GM21825 (cell line): ENCODE measurements at regions not wholly inside any gene's neighbourhood (a gene's known extent, or its start where the extent isn't known, plus 50 kb on each side); places are given as distances from the start of the nearest gene placed in this dataset.

Experiments used
- ATAC-seq: cut with Tn5 transposase; IDR thresholded peaks from one replicate; pipeline ENCODE4 v1.9.1; 2021; ENCODE audit warnings: mild to moderate bottlenecking, moderate library complexity; ENCODE audit not compliant: unreplicated experiment

DNA sequence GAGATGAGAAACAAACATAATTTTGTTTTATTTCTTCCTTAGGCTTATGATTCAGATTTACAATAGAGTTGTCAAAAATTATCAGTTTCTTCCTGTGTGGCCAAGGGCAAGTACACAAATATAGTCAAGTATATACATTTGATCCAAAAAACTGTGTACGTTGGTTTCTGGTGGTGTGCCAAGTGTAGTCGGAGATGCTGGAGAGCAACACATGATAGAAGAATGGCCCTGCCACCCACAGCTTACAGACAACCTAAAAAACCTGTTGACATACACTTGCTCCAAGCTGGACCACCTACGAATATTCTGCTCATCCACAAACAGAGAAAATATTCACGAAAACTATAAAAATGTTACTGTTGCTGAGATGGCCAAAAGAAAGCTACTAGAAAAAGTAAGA lies 890.8 kb upstream of the PHF14 start:
- no peak for ATAC-seq

DNA sequence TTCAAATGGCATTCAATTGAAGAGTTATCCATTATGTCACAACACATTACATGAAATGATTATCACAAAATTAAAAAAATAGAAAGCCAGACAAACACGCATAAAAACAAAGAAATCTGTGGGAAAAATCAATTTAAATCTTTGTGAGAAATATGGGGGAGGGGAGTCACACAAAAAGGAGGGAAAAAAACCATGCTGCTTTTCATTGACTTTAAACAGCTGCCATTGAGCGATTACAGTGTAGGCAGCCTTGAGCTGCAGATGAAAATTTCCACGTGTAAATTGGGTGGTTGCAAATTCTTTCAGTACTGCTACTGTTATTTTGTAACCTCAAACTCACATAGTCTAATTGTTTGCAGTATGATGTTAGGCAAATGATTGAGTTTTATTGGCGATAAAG lies 889.9 kb upstream of the PHF14 start:
- ATAC-seq, result no peak

DNA sequence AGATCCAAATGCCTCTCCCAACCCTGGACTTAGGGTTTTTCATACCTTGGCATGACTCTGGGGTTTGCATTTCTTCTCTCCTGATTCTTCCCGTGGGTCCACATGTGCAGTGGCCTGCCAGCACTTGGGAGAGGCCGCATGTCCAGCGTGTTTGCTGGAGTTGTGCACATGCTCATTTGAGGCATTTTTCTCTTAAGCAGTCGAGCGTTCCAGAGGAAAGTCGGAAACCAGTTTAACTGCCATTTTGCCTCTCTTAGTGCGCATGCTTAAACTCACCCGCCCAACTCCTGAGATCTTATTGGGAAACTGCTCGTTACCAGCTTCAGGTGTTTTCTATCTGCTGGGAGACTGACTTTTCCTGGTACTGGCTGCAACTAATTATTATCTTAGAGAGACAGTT lies 888.4 kb upstream of the PHF14 start:
- ATAC-seq, result no peak

- no peak for ATAC-seq
Observed at GRCh38 chr7:10100572-10100971, 873.1 kb upstream of the PHF14 start.

DNA sequence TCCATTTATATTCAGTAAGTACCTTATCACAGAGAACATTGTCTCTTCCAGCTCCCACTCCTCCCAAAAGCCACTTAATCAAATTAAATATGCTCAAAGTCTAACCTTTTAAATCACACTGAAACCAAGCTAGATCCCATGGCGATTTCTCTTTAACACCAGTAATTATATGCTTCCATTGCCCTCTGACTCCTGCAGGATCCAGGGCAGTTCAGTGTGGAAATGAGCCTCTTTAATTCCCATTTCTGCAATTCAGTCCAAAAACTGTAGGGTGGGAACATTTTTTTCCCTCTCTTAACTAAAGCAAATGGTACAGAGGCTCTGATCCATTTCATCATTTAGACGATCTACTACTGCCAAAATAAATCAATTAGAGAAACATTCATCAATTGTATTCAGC lies 872.3 kb upstream of the PHF14 start:
- no peak for ATAC-seq

DNA sequence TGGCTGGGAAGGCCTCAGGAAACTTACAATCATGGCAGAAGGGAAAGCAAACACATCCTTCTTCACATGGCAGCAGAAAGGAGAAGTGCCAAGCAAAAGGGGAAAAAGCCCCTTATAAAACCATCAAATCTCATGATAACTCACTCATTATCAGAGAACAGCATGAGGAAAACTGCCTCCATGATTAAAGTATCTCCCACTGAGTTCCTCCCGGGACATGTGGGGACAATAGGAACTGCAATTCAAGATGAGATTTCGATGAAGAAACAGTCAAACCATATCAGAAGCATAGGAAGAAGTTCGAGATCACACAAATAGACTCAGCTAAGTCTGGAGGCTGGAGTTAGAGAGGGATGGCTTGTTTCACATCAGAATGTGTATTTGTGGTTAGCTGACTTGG lies 869.4 kb upstream of the PHF14 start:
- no peak for ATAC-seq

DNA sequence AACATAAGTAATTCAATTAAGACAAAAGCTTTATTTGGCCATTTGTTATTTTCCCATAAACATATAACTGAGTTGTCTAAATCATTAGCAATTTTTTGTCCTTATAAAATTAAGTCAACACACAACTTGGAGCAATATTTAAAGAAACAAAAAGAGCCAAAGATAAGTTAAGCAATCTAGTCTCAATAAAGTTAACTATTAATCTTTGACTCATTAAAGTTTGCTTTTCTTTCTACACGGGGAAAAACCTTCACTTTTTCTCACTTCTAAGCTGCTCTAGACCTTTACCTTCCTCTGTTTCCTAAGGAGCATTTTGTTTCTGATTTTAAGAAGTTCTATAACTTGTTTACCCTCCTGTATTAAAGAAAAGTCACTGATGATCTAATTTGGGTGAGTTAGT lies 867.1 kb upstream of the PHF14 start:
- no peak for ATAC-seq

GRCh38 chr7:10116511-10116910 lies 857.2 kb upstream of the PHF14 start:
- no peak for ATAC-seq

DNA sequence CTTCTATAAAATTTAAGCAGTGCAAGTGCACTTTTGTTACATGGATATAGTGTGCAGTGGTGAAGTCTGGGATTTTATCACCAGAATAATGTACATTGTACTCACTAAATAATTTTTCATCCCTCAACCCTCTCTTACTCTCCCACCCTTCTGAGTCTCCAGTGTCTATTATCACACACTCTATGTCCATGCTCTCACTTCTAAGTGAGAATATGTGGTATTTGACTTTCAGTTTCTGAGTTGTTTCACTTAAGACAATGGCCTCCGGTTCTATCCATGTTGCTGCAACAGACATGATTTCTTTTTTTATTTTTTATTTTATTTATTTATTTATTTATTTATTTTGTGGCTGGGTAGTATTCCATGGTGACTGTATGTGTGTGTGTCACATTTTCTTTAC lies 855.9 kb upstream of the PHF14 start:
- no peak for ATAC-seq

GRCh38 chr7:10120936-10121335 lies 852.7 kb upstream of the PHF14 start:
- no peak for ATAC-seq

DNA sequence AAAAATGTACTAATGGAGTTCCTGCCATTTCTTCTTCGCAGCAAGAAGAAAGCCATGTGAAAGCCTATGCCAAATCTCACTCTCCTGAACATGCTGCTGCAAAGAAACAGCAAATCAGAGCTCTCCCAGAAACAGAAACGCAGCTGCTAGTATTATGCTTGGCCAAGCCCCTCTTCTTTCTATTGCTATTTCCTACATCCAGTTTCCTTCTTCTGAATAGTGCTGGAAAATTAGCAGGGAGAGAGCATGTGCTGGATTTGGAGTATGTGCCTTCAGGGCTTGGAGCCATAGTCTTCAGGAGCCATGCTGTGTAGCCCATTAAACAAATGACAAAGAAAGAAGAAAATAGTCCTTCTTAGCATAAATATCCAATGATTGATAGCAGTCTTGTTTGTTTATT lies 852.0 kb upstream of the PHF14 start:
- ATAC-seq, result no peak

DNA sequence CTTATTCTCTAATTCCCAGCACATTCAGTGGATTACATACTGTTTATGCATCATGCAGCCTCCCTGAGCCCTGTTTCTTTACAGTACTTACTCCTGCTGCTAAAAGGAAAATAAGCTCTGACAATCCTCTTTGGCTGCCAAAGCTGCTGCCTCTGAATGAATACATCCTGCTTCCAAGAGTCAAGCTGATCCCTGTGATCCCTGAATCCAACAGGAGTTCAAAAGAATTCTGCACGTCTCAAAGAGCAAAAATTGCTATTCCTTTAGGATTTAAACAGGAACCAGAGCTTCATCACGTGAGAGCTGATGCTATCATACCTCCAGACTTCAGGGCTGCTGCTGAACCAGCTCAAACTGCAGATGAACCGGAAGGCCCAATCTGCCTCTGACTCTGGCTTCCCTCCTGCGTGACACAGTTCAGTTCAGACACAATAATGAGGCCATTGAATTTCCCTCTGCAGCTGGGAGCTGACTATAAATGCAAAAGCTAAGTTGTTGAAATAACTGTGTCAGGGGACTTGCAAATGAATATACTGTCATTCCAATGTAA lies 851.0 kb upstream of the PHF14 start:
- ATAC-seq, result no peak

DNA sequence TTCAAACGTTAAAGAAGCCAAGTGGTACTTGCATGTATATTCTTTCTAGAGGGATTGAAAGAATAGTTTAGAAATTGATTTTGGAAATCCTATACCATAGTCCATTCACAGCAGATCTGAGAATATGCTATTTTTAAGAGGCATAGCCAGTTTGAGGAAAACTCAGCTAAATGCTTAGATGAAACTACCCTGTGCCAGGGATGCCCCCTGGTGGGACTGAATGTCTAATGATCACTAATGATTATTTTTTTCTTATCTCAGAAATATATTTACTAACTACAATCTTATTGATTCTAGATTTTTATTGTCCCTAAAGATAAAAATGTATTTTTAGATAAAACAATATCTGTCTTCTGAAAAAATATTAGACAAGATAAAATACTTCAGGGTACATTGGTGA lies 844.9 kb upstream of the PHF14 start:
- no peak for ATAC-seq

GRCh38 chr7:10138087-10138854 lies 835.4 kb upstream of the PHF14 start:
- no peak for ATAC-seq

GRCh38 chr7:10146271-10146670 lies 827.4 kb upstream of the PHF14 start:
- no peak for ATAC-seq

- no peak for ATAC-seq
Observed at GRCh38 chr7:10156972-10157371, 816.7 kb upstream of the PHF14 start.

DNA sequence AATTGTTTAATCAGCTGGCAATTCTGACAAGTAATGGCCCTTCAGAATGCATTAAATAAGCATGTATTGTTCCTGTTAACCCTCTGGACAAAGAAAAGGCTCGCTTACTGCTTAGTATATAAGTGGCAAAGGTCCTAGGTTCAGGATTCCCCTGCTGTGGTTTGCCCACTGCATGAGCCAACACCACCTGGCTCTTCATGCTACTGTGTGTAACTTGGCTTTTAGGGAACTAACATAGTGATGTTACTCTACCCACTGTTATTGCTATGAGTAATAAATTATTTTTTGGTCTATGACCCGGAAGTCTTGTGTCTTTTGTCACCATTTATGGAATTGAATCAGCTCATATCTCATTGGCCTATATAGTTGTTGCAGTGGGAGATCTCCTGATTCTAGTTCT lies 791.7 kb upstream of the PHF14 start:
- ATAC-seq, result no peak

DNA sequence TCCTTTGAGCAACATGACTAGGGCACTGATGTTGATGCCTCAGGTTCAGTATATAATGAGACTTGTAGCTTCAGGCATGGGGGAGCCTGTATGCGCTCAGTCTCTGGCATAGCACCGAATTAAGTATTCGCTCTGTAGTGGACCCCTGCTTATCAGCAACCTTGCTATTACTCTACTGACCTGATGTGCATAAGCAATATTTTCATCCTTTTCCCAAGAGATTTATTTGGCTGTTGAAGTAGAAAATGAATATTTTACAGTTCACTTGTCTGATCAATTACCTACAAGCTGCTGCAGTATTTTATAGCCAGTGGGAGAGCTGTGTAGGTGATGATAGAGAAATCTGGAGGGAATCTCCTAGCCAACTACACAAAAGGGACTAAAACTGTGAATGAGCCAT lies 781.6 kb upstream of the PHF14 start:
- ATAC-seq, result no peak

- ATAC-seq, result no peak
Observed at GRCh38 chr7:10205696-10206095, 768.0 kb upstream of the PHF14 start.

GRCh38 chr7:10210000-10210399 lies 763.7 kb upstream of the PHF14 start:
- ATAC-seq, result no peak

DNA sequence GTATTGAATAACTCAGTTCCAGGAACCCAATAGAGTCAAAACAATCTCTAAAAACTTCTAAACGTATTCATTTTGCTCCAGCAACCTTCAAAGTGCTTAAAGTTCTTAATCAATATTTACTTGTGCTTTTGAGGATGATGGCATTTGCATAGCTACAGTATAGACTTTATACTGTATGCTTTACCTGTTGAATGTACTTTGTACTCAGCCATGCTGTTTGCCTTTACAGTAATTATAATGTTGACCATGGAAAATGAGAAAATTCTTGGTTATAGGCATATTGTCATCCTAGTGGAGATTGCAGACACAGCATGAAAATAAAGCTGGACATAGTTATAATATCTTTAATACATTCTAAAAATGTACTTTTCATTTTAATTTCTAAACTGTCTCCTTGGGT lies 762.7 kb upstream of the PHF14 start:
- no peak for ATAC-seq

DNA sequence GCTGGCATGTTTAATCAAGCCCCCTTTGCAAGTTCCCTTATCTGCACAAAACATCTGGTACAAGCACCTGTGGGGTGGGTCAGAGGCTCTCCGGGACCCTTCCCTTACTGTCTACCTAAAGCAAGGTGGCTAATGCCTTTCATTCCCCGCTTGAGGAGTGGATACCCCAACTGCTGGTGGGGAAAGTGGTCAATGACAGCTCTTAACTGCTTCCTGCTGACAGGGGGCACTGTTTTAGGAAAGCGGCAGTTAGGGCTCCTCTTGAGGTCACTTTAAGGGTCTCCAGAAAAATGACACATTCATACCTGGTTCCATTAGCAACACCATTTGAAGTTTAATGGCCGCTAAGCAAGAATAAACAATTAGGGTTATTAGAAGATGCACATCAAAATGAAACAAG lies 761.8 kb upstream of the PHF14 start:
- no peak for ATAC-seq

DNA sequence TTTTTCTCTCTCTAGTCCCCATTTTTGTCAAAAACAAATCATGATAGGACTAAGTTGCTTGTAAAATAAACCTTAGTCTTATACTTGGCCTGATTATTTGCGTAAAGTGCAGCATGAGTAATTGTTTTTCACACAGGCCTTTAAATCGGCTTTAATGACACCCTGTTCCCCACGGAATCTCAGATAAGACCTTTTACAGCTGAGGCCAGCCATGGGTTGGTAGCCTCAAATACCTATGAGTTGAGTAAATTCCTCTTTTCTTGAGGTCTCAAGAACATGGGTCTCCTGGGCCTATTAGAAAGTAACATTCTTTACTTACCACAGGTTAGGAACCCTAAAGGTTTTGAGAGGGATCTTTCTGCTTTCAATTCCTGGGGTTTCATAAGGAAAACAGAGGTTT lies 761.0 kb upstream of the PHF14 start:
- no peak for ATAC-seq
